ENCODE measurements at regions not wholly inside any gene's neighbourhood (a gene's known extent, or its start where the extent isn't known, plus 50 kb on each side); places are given as distances from the start of the nearest gene placed in this dataset.

GRCh38 chr2:5845798-5846330 is 153.7 kb downstream of the SOX11 start:
- no peaks in the 10 kb centered on the region for H3K9me3 ChIP-seq
- ATAC-seq (no peak), DNase-seq (no peak)
- in situ Hi-C loops (cut with MboI; ENCODE audit: low sequenced_read_pairs in 4 of 4) (no loop called here), intact Hi-C loops (cut with DNase I; ENCODE audit: low total_unique reads) (no loop called here)
- TF ChIP-seq CTCF (IDR thresholded peaks at IDR 0.05 in 4 of 5, conservative IDR thresholded peaks at IDR 0.05 in 1 of 5) (no peak), POLR2A (IDR thresholded peaks at IDR 0.05) (no peak)
- no peaks in the 10 kb centered on the region for H3K36me3 ChIP-seq
- no peak overlapping the region for H3K27ac ChIP-seq
- no peaks in the 10 kb centered on the region for H3K27me3 ChIP-seq
- no peaks in the 10 kb centered on the region for H3K4me1 ChIP-seq
- no peak overlapping the region for H3K4me3 ChIP-seq

GRCh38 chr2:5846881-5847280 is 154.7 kb downstream of the SOX11 start:
- Histone ChIP-seq H3K4me1 (no peaks in the 10 kb centered on the region), H3K27me3 (no peaks in the 10 kb centered on the region), H3K4me3 (no peak overlapping the region), H3K27ac (no peak overlapping the region), H3K36me3 (no peaks in the 10 kb centered on the region), H3K9me3 (no peaks in the 10 kb centered on the region)
- TF ChIP-seq CTCF (IDR thresholded peaks at IDR 0.05 in 4 of 5, conservative IDR thresholded peaks at IDR 0.05 in 1 of 5) = no peak
- TF ChIP-seq POLR2A (IDR thresholded peaks at IDR 0.05) = no peak
- intact Hi-C loops (cut with DNase I; ENCODE audit: low total_unique reads) = no loop called here
- in situ Hi-C loops (cut with MboI; ENCODE audit: low sequenced_read_pairs in 4 of 4) = no loop called here
- DNase-seq (no peak), ATAC-seq (no peak)

GRCh38 chr2:5849562-5849961 is 157.4 kb downstream of the SOX11 start:
- Histone ChIP-seq H3K36me3 (no peaks in the 10 kb centered on the region), H3K4me3 (no peak overlapping the region), H3K27ac (no peak overlapping the region), H3K4me1 (no peaks in the 10 kb centered on the region), H3K27me3 (no peaks in the 10 kb centered on the region), H3K9me3 (no peaks in the 10 kb centered on the region)
- no peak for ATAC-seq
- TF ChIP-seq POLR2A (IDR thresholded peaks at IDR 0.05) (no peak), CTCF (IDR thresholded peaks at IDR 0.05 in 4 of 5, conservative IDR thresholded peaks at IDR 0.05 in 1 of 5) (no peak)
- DNase-seq = no peak
- intact Hi-C loops (cut with DNase I; ENCODE audit: low total_unique reads) (no loop called here), in situ Hi-C loops (cut with MboI; ENCODE audit: low sequenced_read_pairs in 4 of 4) (no loop called here)

- intact Hi-C loops (cut with DNase I; ENCODE audit: low total_unique reads) = no loop called here
Observed at GRCh38 chr2:5851410-5851809, 159.2 kb downstream of the SOX11 start.

More at GRCh38 chr2:5851410-5851809, 159.2 kb downstream of the SOX11 start:
- Histone ChIP-seq H3K27ac (no peak overlapping the region), H3K36me3 (no peaks in the 10 kb centered on the region), H3K4me1 (no peaks in the 10 kb centered on the region), H3K4me3 (no peak overlapping the region), H3K27me3 (no peaks in the 10 kb centered on the region), H3K9me3 (no peaks in the 10 kb centered on the region)
- TF ChIP-seq CTCF (IDR thresholded peaks at IDR 0.05 in 4 of 5, conservative IDR thresholded peaks at IDR 0.05 in 1 of 5) (no peak), POLR2A (IDR thresholded peaks at IDR 0.05) (no peak)
- DNase-seq (no peak), ATAC-seq (no peak)
- in situ Hi-C loops (cut with MboI; ENCODE audit: low sequenced_read_pairs in 4 of 4) = no loop called here

All from gastrocnemius medialis (tissue), 4 donors.